Smooth muscle cell (in vitro differentiated cells): ENCODE measurements at regions not wholly inside any gene's neighbourhood (a gene's known extent, or its start where the extent isn't known, plus 50 kb on each side); places are given as distances from the start of the nearest gene placed in this dataset.
A peak's percentile ranks its signal among the peaks of the same experiment; 100 is the strongest.

ENCODE experiments used
- DNase-seq: peaks from one replicate; lab custom pipeline; 2025; ENCODE audit not compliant: unreplicated experiment; lab: John Stamatoyannopoulos, UW
- H2AFZ ChIP-seq: fragments of 200-600 bp; sonication (generic); 2 replicates; pipeline ENCODE4 v1.6.0; 2016; ENCODE audit warnings: antibody characterized with exemption, low read depth, mild to moderate bottlenecking
- H3F3A ChIP-seq: fragments of 200-600 bp; sonication (generic); 2 replicates; pipeline ENCODE4 v1.6.0; 2017; ENCODE audit warnings: antibody characterized with exemption, low read depth
- H3K27ac ChIP-seq: fragments of 200-600 bp; sonication (generic); 2 replicates; pipeline ENCODE4 v1.5.1; 2016; ENCODE audit warnings: low read depth, mild to moderate bottlenecking
- H3K27me3 ChIP-seq: fragments of 200-600 bp; sonication (generic); 2 replicates; pipeline ENCODE4 v1.6.1; 2016; ENCODE audit warnings: low read depth, mild to moderate bottlenecking
- H3K36me3 ChIP-seq: fragments of 200-600 bp; sonication (generic); 2 replicates; pipeline ENCODE4 v1.5.1; 2016; ENCODE audit warnings: low read depth
- H3K4me1 ChIP-seq: fragments of 200-600 bp; sonication (generic); 2 replicates; pipeline ENCODE4 v1.5.1; 2016; ENCODE audit warnings: low read depth
- H3K4me2 ChIP-seq: fragments of 200-600 bp; sonication (generic); 2 replicates; pipeline ENCODE4 v1.6.0; 2016; ENCODE audit warnings: mild to moderate bottlenecking
- H3K4me3 ChIP-seq: fragments of 200-600 bp; sonication (generic); 2 replicates; pipeline ENCODE4 v1.5.1; 2016; ENCODE audit warnings: mild to moderate bottlenecking
- H3K79me2 ChIP-seq: fragments of 200-600 bp; sonication (generic); 2 replicates; pipeline ENCODE4 v1.6.0; 2016; ENCODE audit warnings: low read depth, mild to moderate bottlenecking
- H3K9ac ChIP-seq: fragments of 200-600 bp; sonication (generic); 2 replicates; pipeline ENCODE4 v1.6.0; 2016; ENCODE audit warnings: low read depth
- H3K9me3 ChIP-seq: fragments of 200-600 bp; sonication (generic); replicated peaks from 2 replicates; pipeline ENCODE4 v1.5.1; 2016; ENCODE audit warnings: low read depth
- H4K20me1 ChIP-seq: fragments of 200-600 bp; sonication (generic); 2 replicates; pipeline ENCODE4 v1.6.0; 2016; ENCODE audit warnings: low read depth
- WGBS: methylation state at CpG from one replicate; pipeline ENCODE4 v1.1.7; 2016; ENCODE audit warnings: low lambda C conversion rate; 5-methylcytosine and 5-hydroxymethylcytosine counted together
- TF ChIP-seq, protein P1 (sequence below): fragments of 200-600 bp; sonication (generic); IDR thresholded peaks from 2 replicates; pipeline ENCODE4 v1.5.1; 2017; ENCODE audit warnings: borderline replicate concordance, mild to moderate bottlenecking, antibody characterized with exemption; ENCODE audit not compliant: insufficient read depth, poor library complexity, severe bottlenecking

DNA sequence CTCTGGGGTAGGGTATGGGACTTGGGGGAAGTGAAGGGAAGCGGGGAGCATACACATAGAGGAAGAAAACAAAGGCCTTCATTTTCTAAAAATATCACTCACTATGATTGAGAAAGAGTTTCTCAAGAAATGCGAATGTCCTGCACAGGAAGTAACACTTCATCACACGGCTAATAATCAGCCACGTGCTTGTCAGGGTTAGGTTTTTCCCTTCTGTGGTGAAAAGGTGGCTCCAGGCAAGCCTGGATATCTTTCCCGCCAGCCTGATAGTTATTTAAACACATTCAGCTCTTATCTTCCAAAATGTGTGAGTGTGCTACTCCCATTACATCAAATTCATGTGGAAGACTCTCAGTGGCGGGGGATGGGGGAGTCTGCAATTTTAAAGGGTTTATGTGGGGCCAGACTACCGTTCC is 166.4 kb upstream of the ADO start:
- Histone ChIP-seq H3K79me2 (no peaks in the 10 kb centered on the region), H2AFZ (no peak overlapping the region), H3K27me3 (no peaks in the 10 kb centered on the region), H3K27ac (peak overlapping the region; percentile 93), H3K9ac (peak overlapping the region; percentile 68), H3K9me3 (no peaks in the 10 kb centered on the region), H3F3A (peaks cover 3% of the 10 kb centered on the region), H3K4me2 (peak overlapping the region; percentile 84), H3K36me3 (no peaks in the 10 kb centered on the region), H3K4me1 (no peaks in the 10 kb centered on the region), H3K4me3 (peak overlapping the region; percentile 25), H4K20me1 (no peaks in the 10 kb centered on the region)
- DNase-seq, result no peak
- WGBS, result 39% methylated on average over 7 of the region's 7 CpGs
- TF ChIP-seq, protein P1, sequence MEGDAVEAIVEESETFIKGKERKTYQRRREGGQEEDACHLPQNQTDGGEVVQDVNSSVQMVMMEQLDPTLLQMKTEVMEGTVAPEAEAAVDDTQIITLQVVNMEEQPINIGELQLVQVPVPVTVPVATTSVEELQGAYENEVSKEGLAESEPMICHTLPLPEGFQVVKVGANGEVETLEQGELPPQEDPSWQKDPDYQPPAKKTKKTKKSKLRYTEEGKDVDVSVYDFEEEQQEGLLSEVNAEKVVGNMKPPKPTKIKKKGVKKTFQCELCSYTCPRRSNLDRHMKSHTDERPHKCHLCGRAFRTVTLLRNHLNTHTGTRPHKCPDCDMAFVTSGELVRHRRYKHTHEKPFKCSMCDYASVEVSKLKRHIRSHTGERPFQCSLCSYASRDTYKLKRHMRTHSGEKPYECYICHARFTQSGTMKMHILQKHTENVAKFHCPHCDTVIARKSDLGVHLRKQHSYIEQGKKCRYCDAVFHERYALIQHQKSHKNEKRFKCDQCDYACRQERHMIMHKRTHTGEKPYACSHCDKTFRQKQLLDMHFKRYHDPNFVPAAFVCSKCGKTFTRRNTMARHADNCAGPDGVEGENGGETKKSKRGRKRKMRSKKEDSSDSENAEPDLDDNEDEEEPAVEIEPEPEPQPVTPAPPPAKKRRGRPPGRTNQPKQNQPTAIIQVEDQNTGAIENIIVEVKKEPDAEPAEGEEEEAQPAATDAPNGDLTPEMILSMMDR, result no peak

DNA sequence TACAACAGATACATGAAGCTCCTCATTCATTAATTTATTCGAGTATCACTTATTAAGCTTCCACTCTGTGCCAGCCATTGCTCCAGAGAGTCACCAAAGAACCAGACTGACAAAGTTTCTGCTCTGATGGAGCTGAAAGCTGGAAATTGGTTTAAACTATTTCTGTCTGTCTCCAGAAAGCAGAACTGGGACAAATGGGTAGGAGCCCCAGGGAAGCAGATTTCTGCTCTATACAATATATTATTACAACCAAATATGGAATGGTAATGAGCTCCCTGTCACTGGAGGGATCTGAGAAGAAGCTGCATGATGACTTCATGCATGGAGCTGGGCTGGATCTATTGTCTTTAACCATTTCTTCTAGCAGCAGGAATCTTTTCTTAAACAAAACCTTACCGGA is 165.4 kb upstream of the ADO start:
- H3K36me3 ChIP-seq, result no peaks in the 10 kb centered on the region
- H3K9ac ChIP-seq, result no peak overlapping the region
- no peak overlapping the region for H3K27ac ChIP-seq
- H3K9me3 ChIP-seq, result no peaks in the 10 kb centered on the region
- no peak overlapping the region for H3K4me2 ChIP-seq
- H3K4me3 ChIP-seq, result no peak overlapping the region
- no peaks in the 10 kb centered on the region for H3K27me3 ChIP-seq
- no peak overlapping the region for H2AFZ ChIP-seq
- 90% methylated on average over 2 of the region's 2 CpGs for WGBS
- no peaks in the 10 kb centered on the region for H4K20me1 ChIP-seq
- H3K4me1 ChIP-seq, result no peaks in the 10 kb centered on the region
- peaks cover 3% of the 10 kb centered on the region for H3F3A ChIP-seq
- H3K79me2 ChIP-seq, result no peaks in the 10 kb centered on the region
- DNase-seq, result no peak
- TF ChIP-seq, protein P1, result no peak

DNA sequence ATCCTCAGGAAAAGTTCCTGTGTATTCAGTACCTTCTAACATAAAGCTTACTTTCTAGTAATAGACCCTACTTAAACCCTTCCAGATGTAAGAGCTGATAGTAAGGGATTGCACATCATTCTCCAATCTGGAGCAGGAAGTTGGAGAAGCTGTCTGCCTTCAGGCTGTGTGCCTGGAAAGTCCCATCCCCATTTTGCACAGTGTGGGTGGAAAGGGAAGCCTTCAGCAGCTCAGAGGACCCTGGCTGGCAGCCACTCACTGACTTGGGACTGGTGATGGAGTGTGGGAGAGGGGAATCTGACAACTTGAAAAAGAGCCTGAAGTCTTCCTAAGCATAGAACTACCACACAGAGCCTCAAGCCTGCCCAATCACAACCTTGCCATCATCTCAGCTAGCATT is 164.1 kb upstream of the ADO start:
- Histone ChIP-seq H3K4me1 (no peaks in the 10 kb centered on the region), H3K9ac (no peak overlapping the region), H3K4me3 (no peak overlapping the region), H3K27ac (peak overlapping the region; percentile 34), H4K20me1 (no peaks in the 10 kb centered on the region), H3K79me2 (no peaks in the 10 kb centered on the region), H3K4me2 (peak overlapping the region; percentile 7), H3K27me3 (no peaks in the 10 kb centered on the region), H3F3A (peaks cover 3% of the 10 kb centered on the region), H3K36me3 (no peaks in the 10 kb centered on the region), H3K9me3 (no peaks in the 10 kb centered on the region), H2AFZ (no peak overlapping the region)
- TF ChIP-seq, protein P1, result no peak
- DNase-seq, result no peak
